HepG2 (cell line): ENCODE measurements at regions not wholly inside any gene's neighbourhood (a gene's known extent, or its start where the extent isn't known, plus 50 kb on each side); places are given as distances from the start of the nearest gene placed in this dataset.

Source experiments
- ATF7 ChIP-seq, 2 experiments: fragments of 450-650 bp in 1 of 2; sonication (generic) in 1 of 2; formaldehyde crosslinking in 1 of 2; IDR thresholded peaks; 2 replicates each; pipeline versions ENCODE4 v1.4.0 to v1.6.1; 2016 to 2020; ENCODE audit warnings: antibody characterized with exemption in 1 of 2, mild to moderate bottlenecking in 1 of 2, missing genetic modification reagents in 1 of 2
- DMAP1 ChIP-seq: IDR thresholded peaks from 2 replicates; pipeline ENCODE4 v1.6.1; 2016
- DPF2 ChIP-seq: sonication (generic); formaldehyde crosslinking; IDR thresholded peaks from 2 replicates; pipeline ENCODE4 v1.4.0; 2020; ENCODE audit warnings: mild to moderate bottlenecking, low read depth, missing genetic modification reagents, borderline replicate concordance
- EEA1 ChIP-seq: sonication (generic); formaldehyde crosslinking; IDR thresholded peaks from 2 replicates; pipeline ENCODE4 v1.5.1; 2020; ENCODE audit warnings: mild to moderate bottlenecking, missing genetic modification reagents, borderline replicate concordance
- ETV6 ChIP-seq: sonication (generic); formaldehyde crosslinking; conservative IDR thresholded peaks from 2 replicates; pipeline ENCODE4 v1.4.0; 2020; ENCODE audit warnings: missing genetic modification reagents
- FOXM1 ChIP-seq: sonication (generic); formaldehyde crosslinking; IDR thresholded peaks from 2 replicates; pipeline ENCODE4 v1.5.0; 2020; ENCODE audit warnings: missing genetic modification reagents
- GABPA ChIP-seq, 2 experiments: IDR thresholded peaks; 2 replicates each; pipeline ENCODE4 v1.6.1; 2011 to 2016; ENCODE audit warnings: low read depth in 2 of 2, low read length in 1 of 2, missing biosample characterization in 1 of 2, missing genetic modification characterization in 1 of 2
- GTF3A ChIP-seq: sonication (generic); formaldehyde crosslinking; conservative IDR thresholded peaks from 2 replicates; pipeline ENCODE4 v1.4.0; 2020; ENCODE audit warnings: mild to moderate bottlenecking, missing genetic modification reagents
- GZF1 ChIP-seq: sonication (generic); formaldehyde crosslinking; IDR thresholded peaks from 2 replicates; pipeline ENCODE4 v1.5.1; 2020; ENCODE audit warnings: mild to moderate bottlenecking, missing genetic modification reagents
- HOXA5 ChIP-seq: sonication (generic); formaldehyde crosslinking; IDR thresholded peaks from 2 replicates; pipeline ENCODE4 v1.4.0; 2020; ENCODE audit warnings: missing genetic modification reagents
- NFIB ChIP-seq: sonication (generic); formaldehyde crosslinking; IDR thresholded peaks from 2 replicates; pipeline ENCODE4 v1.9.0; 2021; ENCODE audit warnings: missing genetic modification reagents, mild to moderate bottlenecking, borderline replicate concordance
- PCBP1 ChIP-seq: fragments of 200-400 bp; formaldehyde crosslinking; IDR thresholded peaks from 2 replicates; pipeline ENCODE4 v1.6.1; 2017; ENCODE audit warnings: mild to moderate bottlenecking, low read depth, low read length, borderline replicate concordance
- TAF1 ChIP-seq: sonication (generic); formaldehyde crosslinking; IDR thresholded peaks from 2 replicates; pipeline ENCODE4 v1.4.0; 2020; ENCODE audit warnings: missing genetic modification reagents
- ZNF12 ChIP-seq: sonication (generic); formaldehyde crosslinking; IDR thresholded peaks from 2 replicates; pipeline ENCODE4 v1.5.0; 2020; ENCODE audit warnings: missing genetic modification reagents
- ZNF878 ChIP-seq: sonication (generic); formaldehyde crosslinking; IDR thresholded peaks from 2 replicates; pipeline ENCODE4 v1.8.1; 2023; ENCODE audit warnings: mild to moderate bottlenecking, missing genetic modification reagents, moderate library complexity
- TF ChIP-seq, protein P1 (sequence below): sonication (generic); formaldehyde crosslinking; IDR thresholded peaks from 2 replicates; pipeline ENCODE4 v1.5.0; 2020; ENCODE audit warnings: missing genetic modification reagents, mild to moderate bottlenecking, borderline replicate concordance
- TF ChIP-seq, protein P2 (sequence below): sonication (generic); formaldehyde crosslinking; IDR thresholded peaks from 2 replicates; pipeline ENCODE4 v1.4.0; 2020; ENCODE audit warnings: low read depth, mild to moderate bottlenecking, missing genetic modification reagents
- TF ChIP-seq, protein P3 (sequence below): IDR thresholded peaks from 2 replicates; pipeline ENCODE4 v1.6.1; 2016; ENCODE audit warnings: low read depth, missing genetic modification reagents, missing compliant biosample characterization
- TF ChIP-seq, protein P4 (sequence below): IDR thresholded peaks from 2 replicates; pipeline ENCODE4 v1.6.1; 2016

GRCh38 chr16:9225527-9226316 lies 134.3 kb downstream of the HAPSTR1 start (continued):
- TF ChIP-seq, protein P1, sequence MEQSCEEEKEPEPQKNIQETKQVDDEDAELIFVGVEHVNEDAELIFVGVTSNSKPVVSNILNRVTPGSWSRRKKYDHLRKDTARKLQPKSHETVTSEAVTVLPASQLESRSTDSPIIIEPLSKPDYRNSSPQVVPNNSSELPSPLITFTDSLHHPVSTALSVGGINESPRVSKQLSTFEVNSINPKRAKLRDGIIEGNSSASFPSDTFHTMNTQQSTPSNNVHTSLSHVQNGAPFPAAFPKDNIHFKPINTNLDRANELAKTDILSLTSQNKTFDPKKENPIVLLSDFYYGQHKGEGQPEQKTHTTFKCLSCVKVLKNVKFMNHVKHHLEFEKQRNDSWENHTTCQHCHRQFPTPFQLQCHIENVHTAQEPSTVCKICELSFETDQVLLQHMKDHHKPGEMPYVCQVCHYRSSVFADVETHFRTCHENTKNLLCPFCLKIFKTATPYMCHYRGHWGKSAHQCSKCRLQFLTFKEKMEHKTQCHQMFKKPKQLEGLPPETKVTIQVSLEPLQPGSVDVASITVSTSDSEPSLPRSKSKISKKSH: no peak
- TF ChIP-seq, protein P2, sequence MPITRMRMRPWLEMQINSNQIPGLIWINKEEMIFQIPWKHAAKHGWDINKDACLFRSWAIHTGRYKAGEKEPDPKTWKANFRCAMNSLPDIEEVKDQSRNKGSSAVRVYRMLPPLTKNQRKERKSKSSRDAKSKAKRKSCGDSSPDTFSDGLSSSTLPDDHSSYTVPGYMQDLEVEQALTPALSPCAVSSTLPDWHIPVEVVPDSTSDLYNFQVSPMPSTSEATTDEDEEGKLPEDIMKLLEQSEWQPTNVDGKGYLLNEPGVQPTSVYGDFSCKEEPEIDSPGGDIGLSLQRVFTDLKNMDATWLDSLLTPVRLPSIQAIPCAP (CRISPR knock-in tag): no peak
- TF ChIP-seq ETV6 (CRISPR knock-in tag): no peak
- no peak for TF ChIP-seq GZF1 (CRISPR knock-in tag)
- TF ChIP-seq, protein P3, sequence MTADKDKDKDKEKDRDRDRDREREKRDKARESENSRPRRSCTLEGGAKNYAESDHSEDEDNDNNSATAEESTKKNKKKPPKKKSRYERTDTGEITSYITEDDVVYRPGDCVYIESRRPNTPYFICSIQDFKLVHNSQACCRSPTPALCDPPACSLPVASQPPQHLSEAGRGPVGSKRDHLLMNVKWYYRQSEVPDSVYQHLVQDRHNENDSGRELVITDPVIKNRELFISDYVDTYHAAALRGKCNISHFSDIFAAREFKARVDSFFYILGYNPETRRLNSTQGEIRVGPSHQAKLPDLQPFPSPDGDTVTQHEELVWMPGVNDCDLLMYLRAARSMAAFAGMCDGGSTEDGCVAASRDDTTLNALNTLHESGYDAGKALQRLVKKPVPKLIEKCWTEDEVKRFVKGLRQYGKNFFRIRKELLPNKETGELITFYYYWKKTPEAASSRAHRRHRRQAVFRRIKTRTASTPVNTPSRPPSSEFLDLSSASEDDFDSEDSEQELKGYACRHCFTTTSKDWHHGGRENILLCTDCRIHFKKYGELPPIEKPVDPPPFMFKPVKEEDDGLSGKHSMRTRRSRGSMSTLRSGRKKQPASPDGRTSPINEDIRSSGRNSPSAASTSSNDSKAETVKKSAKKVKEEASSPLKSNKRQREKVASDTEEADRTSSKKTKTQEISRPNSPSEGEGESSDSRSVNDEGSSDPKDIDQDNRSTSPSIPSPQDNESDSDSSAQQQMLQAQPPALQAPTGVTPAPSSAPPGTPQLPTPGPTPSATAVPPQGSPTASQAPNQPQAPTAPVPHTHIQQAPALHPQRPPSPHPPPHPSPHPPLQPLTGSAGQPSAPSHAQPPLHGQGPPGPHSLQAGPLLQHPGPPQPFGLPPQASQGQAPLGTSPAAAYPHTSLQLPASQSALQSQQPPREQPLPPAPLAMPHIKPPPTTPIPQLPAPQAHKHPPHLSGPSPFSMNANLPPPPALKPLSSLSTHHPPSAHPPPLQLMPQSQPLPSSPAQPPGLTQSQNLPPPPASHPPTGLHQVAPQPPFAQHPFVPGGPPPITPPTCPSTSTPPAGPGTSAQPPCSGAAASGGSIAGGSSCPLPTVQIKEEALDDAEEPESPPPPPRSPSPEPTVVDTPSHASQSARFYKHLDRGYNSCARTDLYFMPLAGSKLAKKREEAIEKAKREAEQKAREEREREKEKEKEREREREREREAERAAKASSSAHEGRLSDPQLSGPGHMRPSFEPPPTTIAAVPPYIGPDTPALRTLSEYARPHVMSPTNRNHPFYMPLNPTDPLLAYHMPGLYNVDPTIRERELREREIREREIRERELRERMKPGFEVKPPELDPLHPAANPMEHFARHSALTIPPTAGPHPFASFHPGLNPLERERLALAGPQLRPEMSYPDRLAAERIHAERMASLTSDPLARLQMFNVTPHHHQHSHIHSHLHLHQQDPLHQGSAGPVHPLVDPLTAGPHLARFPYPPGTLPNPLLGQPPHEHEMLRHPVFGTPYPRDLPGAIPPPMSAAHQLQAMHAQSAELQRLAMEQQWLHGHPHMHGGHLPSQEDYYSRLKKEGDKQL (CRISPR knock-in tag): no peak
- no peak for TF ChIP-seq ZNF878 (CRISPR knock-in tag)
- peak; percentile 88; the same call in 1 of the 2 replicates for TF ChIP-seq PCBP1
- no peak for TF ChIP-seq DPF2 (CRISPR knock-in tag)
- TF ChIP-seq NFIB (CRISPR knock-in tag): no peak
- no peak for TF ChIP-seq GABPA (IDR thresholded peaks at IDR 0.05; ENCODE audit: low read depth, low read length)
- no peak for TF ChIP-seq GABPA (CRISPR knock-in tag; IDR thresholded peaks at IDR 0.05; ENCODE audit: low read depth)
- no peak for TF ChIP-seq ZNF12 (CRISPR knock-in tag)
- TF ChIP-seq, protein P4, sequence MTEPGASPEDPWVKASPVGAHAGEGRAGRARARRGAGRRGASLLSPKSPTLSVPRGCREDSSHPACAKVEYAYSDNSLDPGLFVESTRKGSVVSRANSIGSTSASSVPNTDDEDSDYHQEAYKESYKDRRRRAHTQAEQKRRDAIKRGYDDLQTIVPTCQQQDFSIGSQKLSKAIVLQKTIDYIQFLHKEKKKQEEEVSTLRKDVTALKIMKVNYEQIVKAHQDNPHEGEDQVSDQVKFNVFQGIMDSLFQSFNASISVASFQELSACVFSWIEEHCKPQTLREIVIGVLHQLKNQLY (CRISPR knock-in tag): no peak
- TF ChIP-seq DMAP1 (CRISPR knock-in tag): no peak
- TF ChIP-seq GTF3A (CRISPR knock-in tag): no peak
- no peak for TF ChIP-seq HOXA5
- no peak for TF ChIP-seq ATF7 (IDR thresholded peaks at IDR 0.05)
- TF ChIP-seq ATF7 (CRISPR knock-in tag; IDR thresholded peaks at IDR 0.05): no peak
- no peak for TF ChIP-seq FOXM1 (CRISPR knock-in tag)
- TF ChIP-seq TAF1 (CRISPR knock-in tag): no peak
- no peak for TF ChIP-seq EEA1 (CRISPR knock-in tag)
